ENCODE measurements at regions not wholly inside any gene's neighbourhood (a gene's known extent, or its start where the extent isn't known, plus 50 kb on each side); places are given as distances from the start of the nearest gene placed in this dataset.

DNA sequence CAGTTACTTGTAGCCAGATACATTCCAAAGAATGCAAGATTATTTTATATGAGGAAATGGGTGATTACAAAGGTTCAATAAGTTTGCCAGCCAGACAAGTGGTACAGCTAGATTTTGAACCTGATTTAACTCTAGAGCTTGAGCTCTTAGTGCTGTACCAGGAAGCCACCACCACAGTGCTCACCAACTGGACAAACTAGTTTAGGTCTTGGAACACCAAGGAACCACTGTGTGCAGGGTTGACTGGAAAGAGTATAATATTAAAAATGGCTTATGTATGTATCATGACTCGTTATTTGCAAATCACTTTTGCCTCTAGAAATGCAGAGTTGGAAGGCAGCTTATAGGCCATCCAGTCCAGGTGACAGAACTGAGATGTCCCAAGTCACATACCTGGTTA is 177.2 kb downstream of the TXNL1 start:
- 100% methylated on average over 1 of the region's 1 CpG for WGBS (ENCODE audit: insufficient coverage)
- DNase-seq: no peak
- no peaks in the 10 kb centered on the region for H3K36me3 ChIP-seq (replicated peaks in 1 of 2; ENCODE audit: control insufficient read depth in 1 of 2, insufficient read depth in 2 of 2, low read length in 2 of 2)
- Mint-ChIP-seq H3K27ac (peak overlapping the region in 5 of 7 donors; percentile 2 to 67 (median 34)), H3K36me3 (peaks cover 6 to 7% of the 10 kb centered on the region in 2 donors), H3K9me3 (peaks cover 28 to 44% (median 37%) of the 10 kb centered on the region in 7 donors), H3K4me1 (peaks cover 34% of the 10 kb centered on the region), H3K4me3 (no peak overlapping the region), H3K27me3 (ENCODE audit: low read depth in 3 of 3) (peaks cover 0 to 4% (median 0%) of the 10 kb centered on the region in 3 donors)
- no peak overlapping the region for H3K9ac ChIP-seq (ENCODE audit: insufficient read depth, low read length, poor library complexity, severe bottlenecking)
- H4K20me1 ChIP-seq (ENCODE audit: insufficient read depth, low read length): no peaks in the 10 kb centered on the region
- no peaks in the 10 kb centered on the region for H3K27me3 ChIP-seq (ENCODE audit: control insufficient read depth in 2 of 2, insufficient read depth in 2 of 2, low read length in 2 of 2)
- H3K27ac ChIP-seq (ENCODE audit: low read depth in 1 of 2, low read length in 2 of 2): peak overlapping the region in 1 of 2 donors; percentile 60
- H2AFZ ChIP-seq (ENCODE audit: insufficient read depth, low read depth, low read length, poor library complexity, severe bottlenecking): no peak overlapping the region
- intact Hi-C loops (cut with micrococcal nuclease): no loop called here
- peak overlapping the region in 1 of 3 experiments; percentile 25 for H3K4me3 ChIP-seq (replicated peaks in 1 of 3; ENCODE audit: low read depth in 2 of 3, low read length in 3 of 3)
- no peak for TF ChIP-seq CTCF (IDR thresholded peaks at IDR 0.05)
- no peak overlapping the region for H3K4me2 ChIP-seq (replicated peaks; ENCODE audit: extremely low read depth, low read length, poor library complexity, severe bottlenecking)
- H3K4me1 ChIP-seq (ENCODE audit: control insufficient read depth in 1 of 2, insufficient read depth in 2 of 2, low read length in 2 of 2): peaks cover 40 to 42% of the 10 kb centered on the region in 2 donors
- H3K9me3 ChIP-seq (replicated peaks in 1 of 2; ENCODE audit: control insufficient read depth in 1 of 2, insufficient read depth in 1 of 2, low read length in 2 of 2): peaks cover 19 to 31% of the 10 kb centered on the region in 2 donors
- no peaks in the 10 kb centered on the region for H3K79me2 ChIP-seq (ENCODE audit: insufficient read depth, low read length)

GRCh38 chr18:56460581-56460980 is 177.8 kb downstream of the TXNL1 start:
- intact Hi-C loops (cut with micrococcal nuclease): no loop called here
- Histone ChIP-seq H3K79me2 (ENCODE audit: insufficient read depth, low read length) (no peaks in the 10 kb centered on the region), H3K36me3 (replicated peaks in 1 of 2; ENCODE audit: control insufficient read depth in 1 of 2, insufficient read depth in 2 of 2, low read length in 2 of 2) (no peaks in the 10 kb centered on the region), H3K27me3 (ENCODE audit: control insufficient read depth in 2 of 2, insufficient read depth in 2 of 2, low read length in 2 of 2) (no peaks in the 10 kb centered on the region), H3K4me1 (ENCODE audit: control insufficient read depth in 1 of 2, insufficient read depth in 2 of 2, low read length in 2 of 2) (peaks cover 40 to 42% of the 10 kb centered on the region in 2 donors), H3K9me3 (replicated peaks in 1 of 2; ENCODE audit: control insufficient read depth in 1 of 2, insufficient read depth in 1 of 2, low read length in 2 of 2) (peaks cover 15 to 25% of the 10 kb centered on the region in 2 donors), H3K4me2 (replicated peaks; ENCODE audit: extremely low read depth, low read length, poor library complexity, severe bottlenecking) (peak overlapping the region; percentile 12), H2AFZ (ENCODE audit: insufficient read depth, low read depth, low read length, poor library complexity, severe bottlenecking) (no peak overlapping the region), H3K4me3 (replicated peaks in 1 of 3; ENCODE audit: low read depth in 2 of 3, low read length in 3 of 3) (peak overlapping the region in 1 of 3 experiments; percentile 25), H3K27ac (ENCODE audit: low read depth in 1 of 2, low read length in 2 of 2) (peak overlapping the region in 1 of 2 donors; percentile 60), H4K20me1 (ENCODE audit: insufficient read depth, low read length) (no peaks in the 10 kb centered on the region), H3K9ac (ENCODE audit: insufficient read depth, low read length, poor library complexity, severe bottlenecking) (no peak overlapping the region)
- no peak overlapping the region for H3K4me3 Mint-ChIP-seq
- 0% methylated on average over 1 of the region's 3 CpGs for WGBS (ENCODE audit: insufficient coverage)
- peaks cover 22 to 39% (median 32%) of the 10 kb centered on the region in 7 donors for H3K9me3 Mint-ChIP-seq
- no peaks in the 10 kb centered on the region for H3K27me3 Mint-ChIP-seq (ENCODE audit: low read depth in 3 of 3)
- peak; percentile 33 to 43 (median 35) for DNase-seq
- TF ChIP-seq CTCF (IDR thresholded peaks at IDR 0.05): no peak
- H3K36me3 Mint-ChIP-seq: peaks cover 2 to 7% of the 10 kb centered on the region in 2 donors
- H3K27ac Mint-ChIP-seq: peak overlapping the region in 4 of 7 donors; percentile 33 to 67 (median 50)
- peaks cover 34% of the 10 kb centered on the region for H3K4me1 Mint-ChIP-seq
